Fibroblast of skin of back (primary cell): ENCODE measurements at regions not wholly inside any gene's neighbourhood (a gene's known extent, or its start where the extent isn't known, plus 50 kb on each side); places are given as distances from the start of the nearest gene placed in this dataset.

Source experiments
- DNase-seq: peaks from one replicate; pipeline ENCODE4 v3.0.0-alpha.2; 2013

DNA sequence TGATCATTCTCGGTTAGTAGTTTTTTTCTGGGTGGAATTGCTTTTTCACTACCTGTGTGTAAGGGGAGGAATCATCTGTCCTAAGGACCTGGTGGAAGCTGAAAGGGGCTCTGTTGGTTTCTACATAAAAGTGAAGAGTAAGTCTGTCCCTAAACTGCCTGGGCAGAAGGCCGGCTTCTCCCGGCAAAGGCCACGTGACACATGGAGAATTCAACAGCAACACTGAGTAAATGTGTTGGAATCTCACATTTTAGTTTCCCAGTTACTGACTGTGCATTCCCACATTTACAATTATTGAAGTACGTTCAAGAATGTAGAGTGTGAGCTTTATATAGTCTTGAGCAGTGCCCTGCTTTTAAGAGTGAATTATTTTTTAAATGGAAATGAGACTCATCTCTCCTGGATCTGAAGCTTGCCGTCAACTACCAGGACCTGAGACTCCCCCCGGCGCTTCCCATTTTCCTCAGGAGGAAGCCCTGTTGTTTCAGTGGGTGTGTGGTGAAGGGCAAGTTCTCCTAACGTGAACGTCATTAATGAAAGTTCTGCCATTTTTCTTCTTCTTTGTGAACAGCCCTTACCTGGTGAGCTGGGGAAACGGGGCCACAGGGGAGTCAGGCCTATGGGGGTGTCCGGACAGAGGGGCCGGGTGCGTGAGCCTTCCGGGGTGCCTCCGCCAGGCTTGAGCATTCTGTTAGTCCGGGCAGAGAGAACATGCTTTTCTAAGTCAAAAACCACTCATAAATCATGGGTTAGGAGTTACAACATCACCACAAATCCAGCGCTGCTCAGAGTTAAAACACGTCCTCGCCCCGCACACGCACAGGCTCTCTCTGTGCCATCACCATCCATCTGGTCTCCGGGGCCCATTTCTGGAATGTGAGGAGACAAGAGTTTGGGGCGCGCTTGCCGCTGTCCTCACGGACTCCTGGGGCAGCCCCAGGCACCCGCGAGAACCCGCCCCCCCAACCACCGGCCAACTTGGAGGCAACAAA, 56.6 kb upstream of the SMOC2 start:
- peak; percentile 28 for DNase-seq

DNA sequence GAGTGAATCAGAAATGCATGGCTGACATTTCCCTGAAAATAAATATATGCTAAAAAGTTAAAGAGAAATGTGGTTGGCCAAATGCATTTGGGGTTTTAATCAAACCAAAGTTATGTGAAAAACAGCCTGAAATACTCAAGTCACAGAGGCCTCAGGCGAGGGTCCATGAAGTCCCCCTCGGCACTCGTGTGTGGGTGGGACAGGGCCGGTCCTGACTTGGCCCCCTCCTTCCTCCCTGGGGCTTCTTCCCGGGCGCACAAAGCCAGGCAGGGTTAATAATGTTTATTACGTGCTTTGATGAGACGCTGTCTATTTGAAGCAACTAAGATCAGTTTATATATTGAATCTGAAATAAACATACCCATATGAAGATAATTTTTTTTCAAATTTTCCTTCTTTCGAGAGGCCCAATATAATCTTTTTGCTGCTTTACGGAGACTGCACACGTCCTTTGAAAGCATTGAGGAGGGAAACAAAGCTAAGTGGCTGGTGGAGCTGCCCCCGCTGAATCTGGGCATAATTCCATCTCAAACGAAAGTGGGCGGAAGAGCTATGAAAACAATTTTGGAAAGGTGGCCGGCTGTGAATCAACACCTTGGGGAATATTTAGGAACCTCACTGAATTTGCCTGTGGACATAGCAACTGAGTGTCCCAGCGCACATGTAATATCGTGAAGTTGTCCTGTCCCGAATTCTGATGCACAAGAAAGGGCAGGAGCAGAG, 55.8 kb upstream of the SMOC2 start:
- DNase-seq = no peak

DNA sequence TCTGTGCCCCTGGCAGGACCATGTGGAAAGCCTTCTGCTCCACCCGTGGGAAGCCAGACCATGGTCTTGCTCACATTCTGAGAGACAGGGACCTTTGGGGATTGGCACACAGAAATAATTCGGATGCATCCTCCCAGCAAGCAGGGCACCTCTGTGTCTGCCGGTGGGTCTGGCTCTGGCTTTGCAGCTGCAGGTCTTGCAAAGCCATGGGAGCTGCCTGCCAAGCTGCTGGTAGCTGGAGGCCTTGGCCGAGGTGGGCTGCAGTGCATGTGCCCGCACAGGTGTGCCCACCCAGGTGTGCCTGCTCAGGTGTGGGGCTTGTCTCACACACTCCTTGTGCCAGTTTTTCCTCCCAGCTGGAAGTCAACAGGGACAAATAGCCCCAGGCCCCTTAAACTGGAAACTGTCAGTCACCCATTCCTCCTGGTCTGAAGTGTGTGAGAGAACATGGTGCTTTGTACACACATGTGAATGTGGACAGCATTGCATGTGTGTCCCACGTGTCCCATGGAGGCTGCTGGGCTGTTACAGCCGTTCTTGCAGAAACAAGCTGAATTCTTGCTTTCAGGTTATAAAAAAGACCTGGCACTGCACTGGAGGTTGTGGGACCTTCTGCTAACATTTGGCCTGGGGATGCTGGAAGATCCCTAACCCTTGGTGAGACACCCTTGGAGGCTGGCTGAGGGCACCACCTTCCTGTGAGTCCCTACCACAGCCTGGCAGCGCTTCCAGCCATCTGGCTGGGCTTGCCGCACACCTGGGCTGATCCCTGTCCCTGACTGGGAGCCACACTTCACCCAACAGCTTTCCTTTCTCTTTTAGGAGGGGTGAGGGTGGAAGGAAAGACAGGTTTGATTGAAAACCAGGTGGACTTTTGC, 54.9 kb upstream of the SMOC2 start:
- DNase-seq = no peak

DNA sequence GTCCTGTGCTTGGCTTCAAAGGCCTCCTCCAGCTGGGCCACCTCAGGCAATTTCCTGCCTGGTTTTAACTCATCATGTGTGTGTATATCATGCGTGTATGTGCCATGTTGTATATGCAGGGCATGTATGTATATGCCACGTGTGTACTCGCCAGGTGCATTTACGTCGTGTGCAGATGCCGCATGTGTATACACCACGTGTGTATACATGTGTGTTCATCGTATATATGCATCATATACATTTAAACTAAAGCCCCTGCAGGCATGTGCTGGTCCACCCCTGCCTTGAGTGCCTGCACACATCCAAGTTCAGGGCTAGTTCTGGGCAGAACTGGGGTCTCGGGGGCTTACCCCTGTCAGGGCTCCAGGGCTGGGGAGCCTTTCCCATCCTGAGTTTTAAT, 54.0 kb upstream of the SMOC2 start:
- no peak for DNase-seq

DNA sequence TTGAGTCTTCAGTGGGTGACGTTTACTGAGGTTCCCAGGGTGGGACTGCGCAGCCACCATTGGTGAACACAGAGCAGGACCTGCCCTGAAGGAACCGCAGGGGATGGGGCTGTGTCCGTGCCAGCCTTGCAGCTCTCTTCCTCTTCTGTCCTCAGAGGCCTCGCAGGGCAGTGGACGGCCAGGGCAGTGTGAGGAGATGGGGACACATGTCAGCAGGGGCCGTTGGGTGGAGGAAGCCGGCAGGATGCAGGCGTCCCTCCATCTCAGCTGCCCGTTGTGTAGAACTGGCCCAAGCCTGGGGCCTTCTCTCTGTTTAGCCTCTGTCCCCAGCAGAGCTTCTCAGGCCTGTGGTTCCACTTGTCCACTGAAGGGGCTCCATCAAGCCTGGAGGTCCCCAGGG, 53.6 kb upstream of the SMOC2 start:
- no peak for DNase-seq

DNA sequence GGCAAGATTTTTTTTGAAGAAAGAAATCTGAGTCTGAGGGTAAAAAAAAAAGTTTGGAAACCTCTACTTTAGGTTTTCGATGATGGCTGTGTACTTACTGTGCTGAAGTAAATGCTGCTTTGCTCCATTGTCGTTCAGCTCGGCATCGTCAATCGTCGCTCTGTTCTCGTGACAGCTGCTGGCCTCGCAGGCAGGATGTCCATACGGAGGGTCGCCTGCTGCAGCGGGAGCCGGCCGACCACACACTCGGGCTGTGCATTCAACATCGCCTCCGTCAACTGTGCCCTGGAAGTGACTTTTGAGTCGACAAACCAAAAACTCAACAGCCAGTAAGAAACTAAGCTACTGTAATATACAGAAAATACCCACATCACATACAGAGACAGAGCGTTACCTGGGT, 53.1 kb upstream of the SMOC2 start:
- no peak for DNase-seq

DNA sequence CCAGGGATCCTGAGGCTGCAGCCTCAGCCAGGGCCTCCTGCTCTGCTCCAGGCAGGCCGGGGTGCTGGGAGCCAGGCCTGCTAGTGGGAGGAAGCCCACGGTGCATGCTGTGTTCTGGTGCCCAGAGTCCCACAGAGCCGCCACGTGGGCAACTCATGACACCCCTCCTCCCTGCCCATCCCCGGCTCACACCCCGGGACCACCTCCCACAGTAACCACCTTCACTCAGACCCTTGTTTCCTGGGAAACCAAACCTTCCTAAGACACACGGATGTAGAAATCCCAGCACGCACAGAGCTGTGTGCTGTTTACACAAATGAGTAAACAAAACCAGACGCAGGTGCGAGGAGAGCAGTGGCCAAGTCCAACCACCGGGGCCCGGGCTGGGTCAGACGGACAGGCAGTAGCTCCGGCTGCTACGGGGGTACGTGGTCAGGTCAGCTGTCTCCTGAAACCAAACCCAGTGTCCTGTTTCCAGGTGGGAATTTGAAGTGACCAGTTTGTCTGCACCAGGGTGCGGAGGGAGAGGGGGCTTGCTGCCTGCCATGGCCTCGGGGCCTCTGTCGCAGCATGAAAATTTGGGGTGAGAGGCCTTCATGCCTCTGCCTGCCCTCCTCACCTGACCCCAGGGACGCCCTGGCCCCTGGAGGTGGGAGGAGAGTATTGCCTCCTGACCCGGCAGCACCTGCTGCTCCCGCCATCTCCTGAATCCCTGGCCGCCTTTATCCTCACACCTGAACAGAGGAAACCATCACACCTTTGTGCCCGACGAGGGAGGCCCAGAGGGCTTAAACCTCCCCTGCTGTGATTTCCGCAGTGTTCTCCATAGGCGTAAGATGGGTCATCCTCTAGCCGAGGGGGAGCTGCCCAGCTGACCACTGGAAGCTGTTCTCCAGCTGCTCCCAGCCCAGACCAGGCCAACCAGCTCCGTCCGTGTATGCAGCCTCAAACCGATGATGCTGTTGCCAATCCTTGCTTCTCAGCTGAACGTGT, 52.0 kb upstream of the SMOC2 start:
- no peak for DNase-seq

DNA sequence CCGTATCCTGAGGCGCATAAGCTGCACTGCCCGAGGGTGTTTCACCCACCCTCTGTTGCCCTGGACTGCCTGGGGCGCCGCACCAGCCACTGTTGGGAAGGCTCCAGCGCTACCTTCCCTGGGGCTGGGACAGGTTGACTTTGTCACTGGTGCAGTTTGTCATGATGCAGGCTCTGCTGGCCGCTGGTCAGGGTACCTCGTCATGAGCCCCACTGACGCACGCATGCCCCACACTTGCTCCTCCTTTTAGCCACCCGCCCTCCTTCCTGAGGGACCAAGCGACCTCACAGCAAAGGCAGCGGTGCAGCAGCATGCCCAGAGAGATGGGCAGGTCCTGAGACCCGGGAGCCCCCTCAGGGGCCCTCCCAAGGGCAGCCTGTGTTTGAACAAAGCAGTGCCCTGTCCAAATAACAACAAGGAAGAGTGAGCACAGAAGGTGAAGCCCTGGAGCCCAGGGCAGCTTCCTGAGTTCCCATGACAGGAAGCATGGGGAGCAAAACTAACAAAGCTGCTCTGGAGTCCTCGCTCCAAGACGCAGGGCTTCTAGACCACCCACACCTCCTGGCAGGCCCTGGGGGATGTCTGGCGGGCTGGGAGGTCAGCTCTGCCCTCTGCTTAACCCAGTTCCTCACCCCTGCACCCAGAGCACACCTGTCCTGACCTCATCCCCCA, 50.1 kb upstream of the SMOC2 start:
- DNase-seq = no peak
